ENCODE measurements at regions not wholly inside any gene's neighbourhood (a gene's known extent, or its start where the extent isn't known, plus 50 kb on each side); places are given as distances from the start of the nearest gene placed in this dataset.

GRCh38 chr15:93286446-93286845, 197.4 kb upstream of the RGMA start:
- Histone ChIP-seq H3K9ac (ENCODE audit: low read length) (no peak overlapping the region), H3K36me3 (ENCODE audit: control insufficient read depth, insufficient read depth, low read length) (no peaks in the 10 kb centered on the region), H3K4me3 (ENCODE audit: low read length) (no peak overlapping the region), H3K9me3 (ENCODE audit: control insufficient read depth, low read length) (no peaks in the 10 kb centered on the region), H3K27me3 (ENCODE audit: control insufficient read depth, insufficient read depth, low read length) (no peaks in the 10 kb centered on the region), H3K4me1 (ENCODE audit: control insufficient read depth, insufficient read depth, low read length) (no peaks in the 10 kb centered on the region)

- Histone ChIP-seq H3K4me3 (ENCODE audit: low read length) (no peak overlapping the region), H3K4me1 (ENCODE audit: control insufficient read depth, insufficient read depth, low read length) (peaks cover 4% of the 10 kb centered on the region), H3K9ac (ENCODE audit: low read length) (no peak overlapping the region), H3K9me3 (ENCODE audit: control insufficient read depth, low read length) (no peaks in the 10 kb centered on the region), H3K36me3 (ENCODE audit: control insufficient read depth, insufficient read depth, low read length) (no peaks in the 10 kb centered on the region), H3K27me3 (ENCODE audit: control insufficient read depth, insufficient read depth, low read length) (no peaks in the 10 kb centered on the region)
Measured at GRCh38 chr15:93283854-93284253, 194.8 kb upstream of the RGMA start.

- Histone ChIP-seq H3K27me3 (ENCODE audit: control insufficient read depth, insufficient read depth, low read length) (no peaks in the 10 kb centered on the region), H3K4me1 (ENCODE audit: control insufficient read depth, insufficient read depth, low read length) (peaks cover 4% of the 10 kb centered on the region), H3K9me3 (ENCODE audit: control insufficient read depth, low read length) (no peaks in the 10 kb centered on the region), H3K4me3 (ENCODE audit: low read length) (no peak overlapping the region), H3K36me3 (ENCODE audit: control insufficient read depth, insufficient read depth, low read length) (no peaks in the 10 kb centered on the region), H3K9ac (ENCODE audit: low read length) (no peak overlapping the region)
Measured at GRCh38 chr15:93282808-93283207, 193.8 kb upstream of the RGMA start.

- Histone ChIP-seq H3K27me3 (ENCODE audit: control insufficient read depth, insufficient read depth, low read length) (no peaks in the 10 kb centered on the region), H3K4me1 (ENCODE audit: control insufficient read depth, insufficient read depth, low read length) (peaks cover 4% of the 10 kb centered on the region), H3K4me3 (ENCODE audit: low read length) (no peak overlapping the region), H3K9ac (ENCODE audit: low read length) (no peak overlapping the region), H3K36me3 (ENCODE audit: control insufficient read depth, insufficient read depth, low read length) (no peaks in the 10 kb centered on the region), H3K9me3 (ENCODE audit: control insufficient read depth, low read length) (no peaks in the 10 kb centered on the region)
Measured at GRCh38 chr15:93278783-93279182, 189.8 kb upstream of the RGMA start.

- no peaks in the 10 kb centered on the region for H3K9me3 ChIP-seq (ENCODE audit: control insufficient read depth, low read length)
- peaks cover 4% of the 10 kb centered on the region for H3K4me1 ChIP-seq (ENCODE audit: control insufficient read depth, insufficient read depth, low read length)
- H3K9ac ChIP-seq (ENCODE audit: low read length), result no peak overlapping the region
Measured at GRCh38 chr15:93278006-93278405, 189.0 kb upstream of the RGMA start.

GRCh38 chr15:93274257-93274656, 185.2 kb upstream of the RGMA start:
- no peak overlapping the region for H3K9ac ChIP-seq (ENCODE audit: low read length)
- H3K4me3 ChIP-seq (ENCODE audit: low read length), result no peak overlapping the region
- no peaks in the 10 kb centered on the region for H3K9me3 ChIP-seq (ENCODE audit: control insufficient read depth, low read length)
- H3K27me3 ChIP-seq (ENCODE audit: control insufficient read depth, insufficient read depth, low read length), result no peaks in the 10 kb centered on the region
- H3K4me1 ChIP-seq (ENCODE audit: control insufficient read depth, insufficient read depth, low read length), result no peaks in the 10 kb centered on the region
- H3K36me3 ChIP-seq (ENCODE audit: control insufficient read depth, insufficient read depth, low read length), result no peaks in the 10 kb centered on the region

More at GRCh38 chr15:93278006-93278405, 189.0 kb upstream of the RGMA start:
- H3K36me3 ChIP-seq (ENCODE audit: control insufficient read depth, insufficient read depth, low read length), result no peaks in the 10 kb centered on the region
- H3K4me3 ChIP-seq (ENCODE audit: low read length), result no peak overlapping the region
- H3K27me3 ChIP-seq (ENCODE audit: control insufficient read depth, insufficient read depth, low read length), result no peaks in the 10 kb centered on the region

- H3K9me3 ChIP-seq (ENCODE audit: control insufficient read depth, low read length), result no peaks in the 10 kb centered on the region
- no peaks in the 10 kb centered on the region for H3K36me3 ChIP-seq (ENCODE audit: control insufficient read depth, insufficient read depth, low read length)
- no peak overlapping the region for H3K9ac ChIP-seq (ENCODE audit: low read length)
- no peaks in the 10 kb centered on the region for H3K27me3 ChIP-seq (ENCODE audit: control insufficient read depth, insufficient read depth, low read length)
- no peak overlapping the region for H3K4me3 ChIP-seq (ENCODE audit: low read length)
- no peaks in the 10 kb centered on the region for H3K4me1 ChIP-seq (ENCODE audit: control insufficient read depth, insufficient read depth, low read length)
Measured at GRCh38 chr15:93271871-93272270, 182.9 kb upstream of the RGMA start.

- H3K36me3 ChIP-seq (ENCODE audit: control insufficient read depth, insufficient read depth, low read length), result no peaks in the 10 kb centered on the region
- no peaks in the 10 kb centered on the region for H3K4me1 ChIP-seq (ENCODE audit: control insufficient read depth, insufficient read depth, low read length)
- no peak overlapping the region for H3K9ac ChIP-seq (ENCODE audit: low read length)
- H3K27me3 ChIP-seq (ENCODE audit: control insufficient read depth, insufficient read depth, low read length), result no peaks in the 10 kb centered on the region
- H3K9me3 ChIP-seq (ENCODE audit: control insufficient read depth, low read length), result no peaks in the 10 kb centered on the region
- H3K4me3 ChIP-seq (ENCODE audit: low read length), result no peak overlapping the region
Measured at GRCh38 chr15:93270937-93271467, 182.0 kb upstream of the RGMA start.

- Histone ChIP-seq H3K4me3 (ENCODE audit: low read length) (no peak overlapping the region), H3K27me3 (ENCODE audit: control insufficient read depth, insufficient read depth, low read length) (no peaks in the 10 kb centered on the region), H3K4me1 (ENCODE audit: control insufficient read depth, insufficient read depth, low read length) (no peaks in the 10 kb centered on the region), H3K36me3 (ENCODE audit: control insufficient read depth, insufficient read depth, low read length) (no peaks in the 10 kb centered on the region), H3K9ac (ENCODE audit: low read length) (no peak overlapping the region), H3K9me3 (ENCODE audit: control insufficient read depth, low read length) (no peaks in the 10 kb centered on the region)
Measured at GRCh38 chr15:93268066-93268465, 179.1 kb upstream of the RGMA start.

GRCh38 chr15:93266291-93266690, 177.3 kb upstream of the RGMA start:
- Histone ChIP-seq H3K9ac (ENCODE audit: low read length) (no peak overlapping the region), H3K4me1 (ENCODE audit: control insufficient read depth, insufficient read depth, low read length) (no peaks in the 10 kb centered on the region), H3K27me3 (ENCODE audit: control insufficient read depth, insufficient read depth, low read length) (no peaks in the 10 kb centered on the region), H3K4me3 (ENCODE audit: low read length) (no peak overlapping the region), H3K36me3 (ENCODE audit: control insufficient read depth, insufficient read depth, low read length) (no peaks in the 10 kb centered on the region), H3K9me3 (ENCODE audit: control insufficient read depth, low read length) (no peaks in the 10 kb centered on the region)

- Histone ChIP-seq H3K36me3 (ENCODE audit: control insufficient read depth, insufficient read depth, low read length) (no peaks in the 10 kb centered on the region), H3K27me3 (ENCODE audit: control insufficient read depth, insufficient read depth, low read length) (no peaks in the 10 kb centered on the region), H3K4me3 (ENCODE audit: low read length) (no peak overlapping the region), H3K4me1 (ENCODE audit: control insufficient read depth, insufficient read depth, low read length) (no peaks in the 10 kb centered on the region), H3K9me3 (ENCODE audit: control insufficient read depth, low read length) (no peaks in the 10 kb centered on the region), H3K9ac (ENCODE audit: low read length) (no peak overlapping the region)
Measured at GRCh38 chr15:93265111-93265556, 176.1 kb upstream of the RGMA start.

- Histone ChIP-seq H3K9me3 (ENCODE audit: control insufficient read depth, low read length) (no peaks in the 10 kb centered on the region), H3K4me3 (ENCODE audit: low read length) (no peak overlapping the region), H3K4me1 (ENCODE audit: control insufficient read depth, insufficient read depth, low read length) (no peaks in the 10 kb centered on the region), H3K9ac (ENCODE audit: low read length) (no peak overlapping the region), H3K36me3 (ENCODE audit: control insufficient read depth, insufficient read depth, low read length) (no peaks in the 10 kb centered on the region), H3K27me3 (ENCODE audit: control insufficient read depth, insufficient read depth, low read length) (no peaks in the 10 kb centered on the region)
Measured at GRCh38 chr15:93261845-93262244, 172.8 kb upstream of the RGMA start.

GRCh38 chr15:93257920-93258319, 168.9 kb upstream of the RGMA start:
- no peaks in the 10 kb centered on the region for H3K4me1 ChIP-seq (ENCODE audit: control insufficient read depth, insufficient read depth, low read length)
- no peaks in the 10 kb centered on the region for H3K36me3 ChIP-seq (ENCODE audit: control insufficient read depth, insufficient read depth, low read length)
- H3K4me3 ChIP-seq (ENCODE audit: low read length), result no peak overlapping the region
- H3K27me3 ChIP-seq (ENCODE audit: control insufficient read depth, insufficient read depth, low read length), result no peaks in the 10 kb centered on the region
- H3K9ac ChIP-seq (ENCODE audit: low read length), result no peak overlapping the region
- no peaks in the 10 kb centered on the region for H3K9me3 ChIP-seq (ENCODE audit: control insufficient read depth, low read length)

Measured in mucosa of stomach (tissue), 1 donor.